HEK293 (cell line): ENCODE measurements at regions not wholly inside any gene's neighbourhood (a gene's known extent, or its start where the extent isn't known, plus 50 kb on each side); places are given as distances from the start of the nearest gene placed in this dataset.

Experiments
- CTCF ChIA-PET: fragments of 350-600 bp; formaldehyde crosslinking; extraction: SDS; loops from one replicate; lab custom pipeline; 2021; ENCODE audit warnings: antibody characterized with exemption; lab: Yijun Ruan, JAX
- POLR2A ChIA-PET: fragments of 300-600 bp; formaldehyde crosslinking; extraction: SDS; loops from one replicate; lab custom pipeline; 2020; ENCODE audit warnings: antibody characterized with exemption, inconsistent platforms; lab: Yijun Ruan, JAX
- H3K27ac ChIP-seq: fragments of 200-500 bp; sonication (Bioruptor generic); 2 replicates; pipeline ENCODE4 v1.5.1; 2014; ENCODE audit warnings: low read depth, low read length, control low read depth, inconsistent platforms; ENCODE audit errors: extremely low read depth
- H3K36me3 ChIP-seq, 2 experiments: fragments of 200-500 bp in 1 of 2; sonication (Bioruptor generic) in 1 of 2; 1 replicate in 1 of 2; 2 replicates in 1 of 2; pipeline ENCODE4 v1.5.1; 2014 to 2017; ENCODE audit warnings: inconsistent platforms in 2 of 2, low read length in 2 of 2; ENCODE audit not compliant: control insufficient read depth in 2 of 2, insufficient read depth in 1 of 2
- H3K4me1 ChIP-seq: fragments of 200-500 bp; sonication (Bioruptor generic); 2 replicates; pipeline ENCODE4 v1.5.1; 2014; ENCODE audit warnings: mild to moderate bottlenecking, low read length, inconsistent platforms; ENCODE audit not compliant: control insufficient read depth, insufficient read depth
- H3K4me3 ChIP-seq: 2 replicates; pipeline ENCODE4 v1.5.1; 2011; ENCODE audit warnings: low read depth, mild to moderate bottlenecking, control low read depth, low read length, moderate library complexity
- H3K9me3 ChIP-seq: fragments of 200-500 bp; sonication (Bioruptor generic); 2 replicates; pipeline ENCODE4 v1.5.1; 2014; ENCODE audit warnings: low read depth, low read length, inconsistent platforms; ENCODE audit not compliant: control insufficient read depth, insufficient read depth
- GLIS2 ChIP-seq: fragments of 450-650 bp; formaldehyde crosslinking; IDR thresholded peaks from 2 replicates; pipeline ENCODE4 v1.5.1; 2016; ENCODE audit warnings: missing biosample characterization, missing genetic modification characterization
- ZBTB1 ChIP-seq: fragments of 450-650 bp; formaldehyde crosslinking; IDR thresholded peaks from 2 replicates; pipeline ENCODE4 v1.5.1; 2016; ENCODE audit warnings: missing biosample characterization, missing genetic modification characterization
- ZBTB11 ChIP-seq: fragments of 450-650 bp; formaldehyde crosslinking; conservative IDR thresholded peaks from 2 replicates; pipeline ENCODE4 v1.5.1; 2016; ENCODE audit warnings: low read depth, missing biosample characterization, missing genetic modification characterization
- ZBTB49 ChIP-seq: fragments of 450-650 bp; formaldehyde crosslinking; IDR thresholded peaks from 2 replicates; pipeline ENCODE4 v1.5.1; 2016; ENCODE audit warnings: missing biosample characterization, missing genetic modification characterization, low read depth
- ZBTB6 ChIP-seq: fragments of 450-650 bp; formaldehyde crosslinking; IDR thresholded peaks from 2 replicates; pipeline ENCODE4 v1.5.1; 2017; ENCODE audit warnings: missing biosample characterization, missing genetic modification characterization
- ZFP69B ChIP-seq: fragments of 450-650 bp; formaldehyde crosslinking; IDR thresholded peaks from 2 replicates; pipeline ENCODE4 v1.5.1; 2016; ENCODE audit warnings: missing biosample characterization, missing genetic modification characterization
- ZNF169 ChIP-seq: fragments of 450-650 bp; formaldehyde crosslinking; IDR thresholded peaks from 2 replicates; pipeline ENCODE4 v1.5.1; 2016; ENCODE audit warnings: missing biosample characterization, missing genetic modification characterization
- ZNF223 ChIP-seq: fragments of 450-650 bp; formaldehyde crosslinking; IDR thresholded peaks from 2 replicates; pipeline ENCODE4 v1.5.1; 2016; ENCODE audit warnings: missing biosample characterization, missing genetic modification characterization
- ZNF26 ChIP-seq: fragments of 450-650 bp; formaldehyde crosslinking; IDR thresholded peaks from 2 replicates; pipeline ENCODE4 v1.5.1; 2016; ENCODE audit warnings: missing biosample characterization, missing genetic modification characterization
- ZNF292 ChIP-seq: fragments of 450-650 bp; formaldehyde crosslinking; IDR thresholded peaks from 2 replicates; pipeline ENCODE4 v1.5.1; 2016; ENCODE audit warnings: low read depth, missing biosample characterization, missing genetic modification characterization, borderline replicate concordance
- ZNF391 ChIP-seq: fragments of 450-650 bp; formaldehyde crosslinking; IDR thresholded peaks from 2 replicates; pipeline ENCODE4 v1.5.1; 2016; ENCODE audit warnings: low read depth, missing biosample characterization, missing genetic modification characterization, borderline replicate concordance
- ZNF404 ChIP-seq: fragments of 450-650 bp; formaldehyde crosslinking; IDR thresholded peaks from 2 replicates; pipeline ENCODE4 v1.5.1; 2017; ENCODE audit warnings: missing biosample characterization, missing genetic modification characterization
- ZNF416 ChIP-seq: fragments of 450-650 bp; formaldehyde crosslinking; IDR thresholded peaks from 2 replicates; pipeline ENCODE4 v1.5.1; 2016; ENCODE audit warnings: missing biosample characterization, missing genetic modification characterization
- ZNF501 ChIP-seq: fragments of 450-650 bp; formaldehyde crosslinking; IDR thresholded peaks from 2 replicates; pipeline ENCODE4 v1.5.1; 2016; ENCODE audit warnings: missing biosample characterization, missing genetic modification characterization
- ZNF558 ChIP-seq: fragments of 450-650 bp; formaldehyde crosslinking; IDR thresholded peaks from 2 replicates; pipeline ENCODE4 v1.5.1; 2016; ENCODE audit warnings: missing biosample characterization, missing genetic modification characterization
- ZNF777 ChIP-seq: fragments of 450-650 bp; formaldehyde crosslinking; IDR thresholded peaks from 2 replicates; pipeline ENCODE4 v1.5.1; 2017; ENCODE audit warnings: missing biosample characterization, missing genetic modification characterization, borderline replicate concordance
- ZNF785 ChIP-seq: fragments of 450-650 bp; formaldehyde crosslinking; IDR thresholded peaks from 2 replicates; pipeline ENCODE4 v1.5.1; 2016; ENCODE audit warnings: missing biosample characterization, missing genetic modification characterization
- ZNF792 ChIP-seq: fragments of 450-650 bp; formaldehyde crosslinking; IDR thresholded peaks from 2 replicates; pipeline ENCODE4 v1.5.1; 2016; ENCODE audit warnings: missing biosample characterization, missing genetic modification characterization

- no peaks in the 10 kb centered on the region for H3K36me3 ChIP-seq
- no peak overlapping the region for H3K4me3 ChIP-seq
- ChIA-PET CTCF (no interaction called here), POLR2A (no interaction called here)
- TF ChIP-seq GLIS2 (tag by site-specific recombination) (no peak), ZBTB11 (tag by site-specific recombination) (no peak), ZBTB1 (tag by site-specific recombination) (no peak), ZBTB6 (tag by site-specific recombination) (no peak), ZFP69B (tag by site-specific recombination) (no peak), ZNF785 (tag by site-specific recombination) (no peak), ZNF26 (tag by site-specific recombination) (no peak), ZNF169 (tag by site-specific recombination) (no peak), ZNF391 (tag by site-specific recombination) (no peak)
- no peaks in the 10 kb centered on the region for H3K9me3 ChIP-seq
- H3K27ac ChIP-seq = no peak overlapping the region
- H3K4me1 ChIP-seq = no peaks in the 10 kb centered on the region
Observed at GRCh38 chr3:176415661-176416295, 781.5 kb downstream of the TBL1XR1 start.

GRCh38 chr3:176412771-176413170 is 784.5 kb downstream of the TBL1XR1 start:
- H3K4me3 ChIP-seq = no peak overlapping the region
- ChIA-PET CTCF (no interaction called here), POLR2A (no interaction called here)

More at GRCh38 chr3:176412771-176413170, 784.5 kb downstream of the TBL1XR1 start:
- TF ChIP-seq ZNF223 (tag by site-specific recombination) (no peak), ZNF169 (tag by site-specific recombination) (no peak), ZNF785 (tag by site-specific recombination) (no peak), ZBTB6 (tag by site-specific recombination) (no peak), ZNF558 (tag by site-specific recombination) (no peak), ZNF292 (tag by site-specific recombination) (no peak), ZNF792 (tag by site-specific recombination) (no peak), GLIS2 (tag by site-specific recombination) (no peak), ZBTB49 (tag by site-specific recombination) (no peak), ZNF416 (tag by site-specific recombination) (no peak), ZNF404 (no peak), ZNF777 (tag by site-specific recombination) (no peak), ZNF501 (tag by site-specific recombination) (no peak)
- no peak overlapping the region for H3K27ac ChIP-seq
- no peaks in the 10 kb centered on the region for H3K36me3 ChIP-seq
- no peaks in the 10 kb centered on the region for H3K4me1 ChIP-seq
- no peaks in the 10 kb centered on the region for H3K9me3 ChIP-seq
